ENCODE measurements at regions not wholly inside any gene's neighbourhood (a gene's known extent, or its start where the extent isn't known, plus 50 kb on each side); places are given as distances from the start of the nearest gene placed in this dataset.

- BruUV-seq (replicated peaks): no TSS peak
- Histone ChIP-seq H3K9ac (replicated peaks; ENCODE audit: extremely low read depth, insufficient read depth, low read length) (no peak overlapping the region), H3K4me3 (replicated peaks in 1 of 3; ENCODE audit: insufficient read depth in 1 of 3, low read depth in 1 of 3, low read length in 3 of 3) (no peak overlapping the region), H4K20me1 (replicated peaks; ENCODE audit: control insufficient read depth, extremely low read depth, insufficient read depth, low read length) (no peaks in the 10 kb centered on the region), H3K4me1 (ENCODE audit: control insufficient read depth, extremely low read depth, insufficient read depth, low read length) (no peaks in the 10 kb centered on the region), H3K9me1 (replicated peaks; ENCODE audit: control insufficient read depth, extremely low read depth, insufficient read depth, low read length) (no peaks in the 10 kb centered on the region), H3K27me3 (ENCODE audit: control insufficient read depth in 2 of 2, insufficient read depth in 2 of 2, low read length in 2 of 2) (no peaks in the 10 kb centered on the region), H3K27ac (ENCODE audit: insufficient read depth, low read depth, low read length) (no peak overlapping the region), H3K9me3 (replicated peaks; ENCODE audit: control insufficient read depth, insufficient read depth, low read length) (peaks cover 1% of the 10 kb centered on the region), H2AFZ (ENCODE audit: low read depth, low read length) (no peak overlapping the region), H3K4me2 (ENCODE audit: insufficient read depth, low read length) (no peak overlapping the region), H3K79me2 (ENCODE audit: control insufficient read depth, insufficient read depth, low read length) (no peaks in the 10 kb centered on the region), H3K36me3 (ENCODE audit: control insufficient read depth in 2 of 2, extremely low read depth in 1 of 2, insufficient read depth in 2 of 2, low read length in 2 of 2) (no peaks in the 10 kb centered on the region)
- POLR2A ChIA-PET: no interaction called here
- DNase-seq (ENCODE audit: low read depth, low spot score): no peak
- dilution Hi-C loops (cut with MboI; ENCODE audit: extremely low pct_ligation_motif_present, low sequenced_read_pairs) (no loop called here), intact Hi-C loops (cut with micrococcal nuclease) (no loop called here)
- TF ChIP-seq CTCF (IDR thresholded peaks at IDR 0.05; ENCODE audit: extremely low read depth in 1 of 2, insufficient read depth in 1 of 2, low read depth in 1 of 2, low read length in 2 of 2): no peak
- no peak for TF ChIP-seq MYC (IDR thresholded peaks at IDR 0.05; ENCODE audit: low read depth, low read length)
- TF ChIP-seq MAX (IDR thresholded peaks at IDR 0.05; ENCODE audit: insufficient read depth, insufficient read length): no peak
- no peak for TF ChIP-seq JUN (IDR thresholded peaks at IDR 0.05; ENCODE audit: borderline replicate concordance, insufficient read depth, insufficient read length, low read depth)
- no peak for TF ChIP-seq FOS (IDR thresholded peaks at IDR 0.05; ENCODE audit: borderline replicate concordance, insufficient read depth, low read length)
- TF ChIP-seq GATA2 (IDR thresholded peaks at IDR 0.05; ENCODE audit: insufficient read depth, insufficient read length, low read depth, low read length): no peak
- TF ChIP-seq EZH2 (IDR thresholded peaks at IDR 0.05; ENCODE audit: borderline replicate concordance, low read depth, low read length, severe bottlenecking): no peak
- no peak for TF ChIP-seq POLR2A (IDR thresholded peaks at IDR 0.05; ENCODE audit: low read depth, low read length)
- no peak for TF ChIP-seq POLR2AphosphoS5 (IDR thresholded peaks at IDR 0.05; ENCODE audit: insufficient read depth, low read depth, low read length)
- FAIRE-seq: no peak
- CTCF ChIA-PET: no interaction called here
These were observed 435.8 kb upstream of the DDX18 start for GRCh38 chr2:117378653-117379052.
